COR-L47 (cell line): ENCODE measurements at regions not wholly inside any gene's neighbourhood (a gene's known extent, or its start where the extent isn't known, plus 50 kb on each side); places are given as distances from the start of the nearest gene placed in this dataset.

Experiments used
- DNase-seq: peaks from one replicate; lab custom pipeline; 2025; lab: John Stamatoyannopoulos, UW

GRCh38 chr17:55584055-55584685 lies 72.9 kb upstream of the SMIM36 start:
- no peak for DNase-seq

- no peak for DNase-seq
Measured at GRCh38 chr17:55582897-55583296, 71.6 kb upstream of the SMIM36 start.

DNA sequence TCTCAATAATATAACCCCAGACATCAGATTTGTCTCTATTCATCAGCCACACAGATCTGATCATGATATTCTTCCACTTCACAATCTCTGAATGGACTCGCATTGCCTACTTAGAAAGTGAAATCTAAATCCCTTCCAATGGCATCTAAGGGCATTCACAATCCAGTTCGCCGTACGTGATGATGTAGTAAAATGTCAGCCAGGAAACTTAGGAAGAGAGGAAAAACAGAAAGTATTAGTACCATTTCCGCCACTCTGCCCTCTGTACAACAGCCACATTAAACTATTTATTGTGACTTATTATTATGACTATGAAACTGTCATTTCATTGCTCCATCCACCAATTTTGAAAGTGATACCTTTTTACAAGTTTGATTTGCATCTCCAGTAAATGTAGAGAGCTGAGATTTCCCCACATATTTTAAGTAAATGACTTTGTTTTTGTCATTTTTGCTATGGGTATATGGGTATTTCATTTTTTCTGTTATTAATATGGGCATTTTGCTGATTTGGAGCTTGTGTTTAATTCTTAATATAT lies 69.4 kb upstream of the SMIM36 start:
- no peak for DNase-seq

DNA sequence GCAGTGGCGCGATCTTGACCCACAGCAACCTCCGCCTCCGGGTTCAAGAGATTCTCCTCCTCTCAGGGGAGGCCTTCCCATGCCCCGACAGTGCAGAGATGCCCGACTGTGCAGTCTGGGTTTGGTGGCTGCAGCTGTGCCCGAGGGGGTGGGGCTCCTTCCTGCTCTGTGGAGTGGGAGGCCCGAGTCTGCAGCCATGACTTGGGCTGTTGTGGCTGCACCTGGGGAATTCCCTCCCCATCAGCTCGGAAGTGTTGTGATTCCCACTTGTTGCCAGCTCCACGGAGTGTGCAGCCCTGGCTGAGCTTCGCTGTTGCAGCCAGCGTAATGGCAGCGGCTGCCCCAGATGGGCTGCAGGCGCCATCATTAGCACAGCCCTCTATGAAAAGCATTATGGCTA lies 66.4 kb upstream of the SMIM36 start:
- DNase-seq, result no peak

GRCh38 chr17:55576996-55577586 lies 65.8 kb upstream of the SMIM36 start:
- DNase-seq, result no peak

DNA sequence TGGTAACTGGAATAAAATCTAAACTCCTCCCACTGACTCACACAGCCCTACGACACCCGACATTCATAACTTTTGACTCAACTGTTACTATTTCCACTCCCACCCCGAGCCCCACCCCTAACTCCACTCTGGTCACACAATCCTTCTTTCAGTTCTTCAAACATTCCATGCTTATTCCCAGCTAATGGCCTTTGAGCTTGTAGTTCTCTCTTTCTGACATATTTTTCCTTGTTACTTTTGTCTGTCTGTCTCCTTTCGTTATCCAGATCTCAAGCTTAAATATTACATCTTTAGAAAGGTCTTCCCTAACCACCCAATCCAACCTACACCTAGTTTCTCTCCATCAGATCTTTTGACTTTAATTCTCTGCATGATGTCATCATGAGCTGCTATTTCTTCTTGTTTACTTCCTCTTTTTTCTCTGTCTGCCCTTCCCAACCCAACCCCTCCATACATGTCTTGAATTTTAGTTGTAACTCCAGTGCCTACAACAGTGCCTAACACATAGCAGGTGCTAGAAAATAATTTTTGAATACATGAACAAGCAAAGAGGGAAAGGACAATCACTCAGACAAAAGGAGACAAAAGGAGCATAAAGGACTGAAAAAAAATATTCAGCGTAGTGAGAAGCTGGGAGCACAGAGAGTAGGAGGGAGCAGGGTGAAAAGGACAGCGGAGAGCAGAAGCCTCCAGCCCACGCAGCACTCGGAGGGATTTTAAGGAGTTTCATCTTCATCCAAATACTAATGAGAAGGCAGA lies 65.2 kb upstream of the SMIM36 start:
- no peak for DNase-seq

GRCh38 chr17:55575058-55575636 lies 63.9 kb upstream of the SMIM36 start:
- DNase-seq, result no peak

DNA sequence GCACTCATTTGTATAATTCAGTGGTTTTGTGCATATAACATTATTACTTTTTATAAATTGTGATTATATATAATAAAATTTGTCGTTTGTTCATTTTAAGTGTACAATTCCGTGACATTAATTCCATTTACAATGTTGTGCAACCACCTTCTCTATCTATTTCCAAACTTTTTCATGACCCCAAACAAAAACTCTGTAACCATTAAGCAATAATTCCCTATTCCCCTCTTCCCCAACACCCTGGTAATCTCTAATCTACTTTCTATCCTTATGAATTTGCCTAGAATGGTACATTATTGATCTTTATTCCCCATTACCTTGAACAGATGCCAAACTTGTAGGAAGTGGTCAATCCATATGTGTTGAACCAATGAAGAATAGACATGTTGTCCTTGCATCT lies 61.3 kb upstream of the SMIM36 start:
- DNase-seq, result no peak

- DNase-seq, result no peak
Measured at GRCh38 chr17:55572139-55572538, 60.9 kb upstream of the SMIM36 start.

DNA sequence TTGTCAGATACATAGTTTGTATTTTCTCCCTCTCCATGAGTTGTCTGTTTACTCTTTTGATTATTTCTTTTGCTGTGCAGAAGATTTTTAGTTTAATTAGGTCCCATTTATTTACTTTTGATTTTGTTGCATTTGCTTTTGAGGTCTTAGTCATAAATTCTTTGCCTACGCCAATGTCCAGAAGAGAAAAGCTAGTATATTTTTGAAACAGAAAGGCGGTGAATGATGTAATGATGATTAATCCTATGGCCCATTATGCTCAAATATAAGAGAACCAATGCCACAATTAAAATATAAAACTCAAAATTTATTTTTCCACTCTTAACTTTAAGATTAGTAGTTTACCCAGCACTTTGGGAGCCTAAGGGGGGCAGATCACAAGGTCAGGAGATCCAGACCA lies 59.8 kb upstream of the SMIM36 start:
- DNase-seq, result no peak

DNA sequence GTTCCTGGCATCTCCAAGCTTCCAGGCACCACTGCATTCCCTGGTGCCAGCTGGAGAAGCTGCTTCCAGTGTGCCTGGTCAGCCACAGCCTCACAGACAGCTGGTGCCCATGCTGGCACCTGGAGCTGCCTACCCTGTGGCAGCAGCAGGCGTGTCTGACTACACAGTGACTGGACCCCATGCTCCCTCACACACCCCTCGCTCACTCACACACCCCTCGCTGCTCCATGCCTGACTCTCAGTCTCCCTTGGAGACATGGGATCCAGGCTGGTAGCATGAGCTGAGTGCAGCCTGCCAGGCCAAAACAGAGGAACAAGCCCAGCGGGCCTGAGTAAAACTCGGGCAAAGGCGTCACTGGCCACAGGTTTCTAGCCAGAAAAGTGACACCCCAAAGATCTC lies 59.1 kb upstream of the SMIM36 start:
- DNase-seq, result no peak

GRCh38 chr17:55567240-55568214 lies 56.3 kb upstream of the SMIM36 start:
- no peak for DNase-seq

DNA sequence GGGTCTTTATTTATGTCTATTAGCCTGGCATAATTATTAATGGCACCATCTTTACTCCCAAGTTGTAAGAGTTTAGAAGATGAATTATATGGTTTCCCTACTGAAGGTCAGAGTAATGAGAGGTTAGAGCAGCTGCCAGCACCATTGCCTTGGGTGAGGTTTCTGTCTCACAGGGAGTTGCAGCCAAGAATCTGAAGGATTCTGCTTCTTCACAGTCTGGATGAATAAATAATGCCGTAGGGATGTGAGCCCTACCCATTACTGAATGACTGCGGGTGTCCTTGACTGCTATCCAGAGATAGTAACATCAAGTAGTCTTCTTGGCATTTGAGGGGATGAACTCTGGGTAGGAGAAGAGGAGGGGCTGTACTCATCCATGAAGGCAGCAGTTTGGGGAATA lies 52.8 kb upstream of the SMIM36 start:
- DNase-seq, result no peak

- no peak for DNase-seq
Measured at GRCh38 chr17:55563363-55563762, 52.1 kb upstream of the SMIM36 start.

DNA sequence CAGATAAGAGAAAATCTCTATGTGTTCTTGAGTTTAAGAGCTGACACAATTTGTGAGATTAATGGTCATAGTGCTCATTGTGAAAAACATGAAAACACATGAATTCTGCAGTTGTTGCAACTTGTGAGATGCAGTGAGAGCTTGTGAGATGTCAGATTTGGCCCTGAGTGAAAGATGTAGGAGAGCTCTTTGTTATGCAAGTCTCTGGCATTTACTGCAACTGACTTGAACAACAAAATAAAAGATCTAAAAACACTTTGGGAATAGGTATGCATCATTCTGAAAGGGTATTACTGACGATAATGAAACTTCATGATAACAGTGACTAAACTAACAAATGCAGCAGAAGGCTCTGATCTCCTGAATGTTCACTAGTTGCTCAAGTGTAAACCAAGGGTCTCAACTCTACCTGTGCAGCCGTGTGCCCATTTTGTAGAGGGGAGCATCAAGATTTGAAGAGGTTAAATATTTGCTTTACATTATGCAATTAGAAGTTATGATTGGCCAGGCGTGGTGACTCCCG lies 50.8 kb upstream of the SMIM36 start:
- DNase-seq, result no peak

DNA sequence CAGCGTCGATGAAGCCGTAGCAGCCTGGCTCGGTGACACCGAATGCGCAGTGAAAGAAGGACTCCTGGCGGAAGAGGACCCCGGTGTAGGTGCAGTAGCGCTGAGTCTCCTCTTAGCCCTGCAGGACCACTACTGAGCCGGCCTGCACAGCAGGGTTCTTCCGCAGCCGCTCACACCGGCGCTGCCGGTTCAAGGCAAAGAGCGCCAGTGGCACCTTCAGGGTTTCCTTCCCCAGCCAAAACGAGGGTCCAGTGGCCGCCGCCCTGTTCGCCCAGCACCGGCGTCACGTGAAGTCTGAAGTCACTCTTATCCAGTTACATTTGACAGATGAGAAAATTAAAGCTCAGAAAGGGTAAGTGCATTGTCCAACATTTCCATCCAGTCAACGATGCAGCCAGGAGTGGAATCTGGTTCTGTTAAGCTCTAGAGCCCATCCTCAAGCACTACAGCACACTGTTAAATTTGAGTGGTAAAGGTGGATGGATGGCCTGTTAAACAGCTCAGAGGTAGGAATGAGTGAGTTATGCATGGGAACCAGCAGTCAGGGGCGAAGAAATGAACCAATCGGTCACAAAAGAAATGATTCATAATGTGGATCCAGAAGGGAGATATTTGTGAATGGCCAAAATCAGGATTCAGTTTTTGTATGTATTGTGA lies 50.2 kb upstream of the SMIM36 start:
- DNase-seq, result no peak
